ENCODE measurements at regions not wholly inside any gene's neighbourhood (a gene's known extent, or its start where the extent isn't known, plus 50 kb on each side); places are given as distances from the start of the nearest gene placed in this dataset.

DNA sequence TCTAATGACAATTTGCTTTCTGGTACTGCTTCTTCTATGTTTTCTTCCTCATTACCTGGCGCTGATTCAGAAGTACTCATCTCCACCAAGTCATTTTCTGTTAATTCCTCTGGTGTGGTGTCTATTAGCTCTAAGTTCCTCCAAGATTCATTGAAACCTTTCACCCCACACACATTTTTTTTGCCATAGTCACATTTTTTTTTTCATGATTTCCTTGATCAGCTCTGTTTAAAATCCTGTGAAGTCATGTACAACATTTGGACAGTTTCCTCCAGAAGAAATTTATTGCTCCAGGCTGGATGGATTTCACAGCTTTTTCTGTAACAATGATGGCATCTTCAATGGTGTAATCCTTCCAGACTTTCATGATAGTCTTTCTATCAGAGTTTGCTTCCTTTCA is 243.2 kb upstream of the VEPH1 start:
- no peaks in the 10 kb centered on the region for H3F3A ChIP-seq (ENCODE audit: low read depth)
- no peak overlapping the region for H3K4me3 Mint-ChIP-seq
- H3K79me2 ChIP-seq (ENCODE audit: low read depth), result no peaks in the 10 kb centered on the region
- DNase-seq (ENCODE audit: low spot score), result no peak
- H3K9me3 Mint-ChIP-seq, result peaks cover 20% of the 10 kb centered on the region
- no peak for TF ChIP-seq EZH2phosphoT487 (IDR thresholded peaks at IDR 0.05)
- TF ChIP-seq EZH2 (IDR thresholded peaks at IDR 0.05), result no peak
- TF ChIP-seq, protein P1, sequence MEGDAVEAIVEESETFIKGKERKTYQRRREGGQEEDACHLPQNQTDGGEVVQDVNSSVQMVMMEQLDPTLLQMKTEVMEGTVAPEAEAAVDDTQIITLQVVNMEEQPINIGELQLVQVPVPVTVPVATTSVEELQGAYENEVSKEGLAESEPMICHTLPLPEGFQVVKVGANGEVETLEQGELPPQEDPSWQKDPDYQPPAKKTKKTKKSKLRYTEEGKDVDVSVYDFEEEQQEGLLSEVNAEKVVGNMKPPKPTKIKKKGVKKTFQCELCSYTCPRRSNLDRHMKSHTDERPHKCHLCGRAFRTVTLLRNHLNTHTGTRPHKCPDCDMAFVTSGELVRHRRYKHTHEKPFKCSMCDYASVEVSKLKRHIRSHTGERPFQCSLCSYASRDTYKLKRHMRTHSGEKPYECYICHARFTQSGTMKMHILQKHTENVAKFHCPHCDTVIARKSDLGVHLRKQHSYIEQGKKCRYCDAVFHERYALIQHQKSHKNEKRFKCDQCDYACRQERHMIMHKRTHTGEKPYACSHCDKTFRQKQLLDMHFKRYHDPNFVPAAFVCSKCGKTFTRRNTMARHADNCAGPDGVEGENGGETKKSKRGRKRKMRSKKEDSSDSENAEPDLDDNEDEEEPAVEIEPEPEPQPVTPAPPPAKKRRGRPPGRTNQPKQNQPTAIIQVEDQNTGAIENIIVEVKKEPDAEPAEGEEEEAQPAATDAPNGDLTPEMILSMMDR (IDR thresholded peaks at IDR 0.05), result no peak
- H3K27me3 Mint-ChIP-seq (ENCODE audit: insufficient read depth, low read depth), result peaks cover 2% of the 10 kb centered on the region
- no peak overlapping the region for H3K27ac Mint-ChIP-seq
- H3K4me1 Mint-ChIP-seq, result no peaks in the 10 kb centered on the region
- H3K36me3 Mint-ChIP-seq, result no peaks in the 10 kb centered on the region
- no peaks in the 10 kb centered on the region for H3K36me3 ChIP-seq
- H3K9me3 ChIP-seq (ENCODE audit: low read depth), result peaks cover 4% of the 10 kb centered on the region
- H3K27me3 ChIP-seq, result no peaks in the 10 kb centered on the region
- no peak overlapping the region for H3K27ac ChIP-seq
- no peak overlapping the region for H2AFZ ChIP-seq (replicated peaks)
- H3K4me2 ChIP-seq, result no peak overlapping the region
- H4K20me1 ChIP-seq (ENCODE audit: low read depth), result no peaks in the 10 kb centered on the region
- H3K4me3 ChIP-seq, result no peak overlapping the region
- H3K9ac ChIP-seq, result no peak overlapping the region
- H3K4me1 ChIP-seq, result no peaks in the 10 kb centered on the region

DNA sequence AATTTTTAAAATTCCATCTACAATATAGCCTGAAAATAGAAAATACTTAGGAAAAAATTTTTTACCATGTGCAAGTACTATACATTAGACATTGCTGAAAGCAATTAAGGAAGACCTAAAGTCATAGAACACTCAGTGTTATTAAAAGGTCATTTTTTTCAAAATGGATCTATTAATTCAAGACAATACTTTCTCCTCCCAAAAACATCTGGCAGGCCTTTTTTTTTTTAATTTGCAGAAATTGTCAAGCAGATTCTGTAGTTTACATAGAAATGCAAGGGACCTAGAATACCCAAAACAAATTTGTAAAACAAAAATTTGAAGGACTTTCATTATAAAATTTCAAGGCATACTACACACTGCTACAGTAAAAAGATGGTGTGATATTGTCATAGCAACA is 238.4 kb upstream of the VEPH1 start:
- H3K9me3 ChIP-seq (ENCODE audit: low read depth), result peaks cover 4% of the 10 kb centered on the region
- H3K27ac ChIP-seq, result no peak overlapping the region
- TF ChIP-seq, protein P1 (IDR thresholded peaks at IDR 0.05), result no peak
- TF ChIP-seq EZH2 (IDR thresholded peaks at IDR 0.05), result no peak
- TF ChIP-seq EZH2phosphoT487 (IDR thresholded peaks at IDR 0.05), result no peak
- H2AFZ ChIP-seq (replicated peaks), result no peak overlapping the region
- no peaks in the 10 kb centered on the region for H3K79me2 ChIP-seq (ENCODE audit: low read depth)
- no peaks in the 10 kb centered on the region for H4K20me1 ChIP-seq (ENCODE audit: low read depth)
- H3K9ac ChIP-seq, result no peak overlapping the region
- H3K4me3 ChIP-seq, result no peak overlapping the region
- H3K36me3 ChIP-seq, result no peaks in the 10 kb centered on the region
- Mint-ChIP-seq H3K36me3 (no peaks in the 10 kb centered on the region), H3K27me3 (ENCODE audit: insufficient read depth, low read depth) (no peaks in the 10 kb centered on the region), H3K9me3 (peaks cover 15% of the 10 kb centered on the region), H3K27ac (no peak overlapping the region), H3K4me3 (no peak overlapping the region), H3K4me1 (no peaks in the 10 kb centered on the region)
- H3K4me2 ChIP-seq, result no peak overlapping the region
- no peaks in the 10 kb centered on the region for H3K27me3 ChIP-seq
- H3F3A ChIP-seq (ENCODE audit: low read depth), result no peaks in the 10 kb centered on the region
- DNase-seq (ENCODE audit: low spot score), result no peak
- H3K4me1 ChIP-seq, result no peaks in the 10 kb centered on the region

DNA sequence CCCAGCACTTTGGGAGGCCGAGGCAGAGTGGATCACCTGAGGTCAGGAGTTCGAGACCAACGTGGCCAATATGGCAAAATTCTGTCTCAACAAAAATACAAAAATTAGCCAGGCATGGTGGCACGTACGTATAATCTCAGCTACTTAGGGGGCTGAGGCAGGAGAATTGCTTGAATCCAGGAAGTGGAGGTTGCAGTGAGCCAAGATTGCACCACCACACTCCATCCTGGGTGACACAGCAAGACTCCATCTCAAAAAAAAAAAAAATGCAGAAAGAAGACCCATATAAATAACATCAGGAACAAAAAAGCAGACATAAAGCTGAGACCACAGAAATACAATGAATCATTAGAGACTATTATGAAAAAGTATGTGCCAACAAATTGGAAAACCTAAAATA is 235.2 kb upstream of the VEPH1 start:
- Histone ChIP-seq H4K20me1 (ENCODE audit: low read depth) (no peaks in the 10 kb centered on the region), H3K4me2 (no peak overlapping the region), H3K79me2 (ENCODE audit: low read depth) (no peaks in the 10 kb centered on the region), H2AFZ (replicated peaks) (no peak overlapping the region), H3K27ac (no peak overlapping the region), H3K9me3 (ENCODE audit: low read depth) (no peaks in the 10 kb centered on the region), H3F3A (ENCODE audit: low read depth) (no peaks in the 10 kb centered on the region), H3K9ac (no peak overlapping the region), H3K27me3 (no peaks in the 10 kb centered on the region), H3K36me3 (no peaks in the 10 kb centered on the region), H3K4me3 (no peak overlapping the region), H3K4me1 (no peaks in the 10 kb centered on the region)
- H3K27ac Mint-ChIP-seq, result no peak overlapping the region
- no peaks in the 10 kb centered on the region for H3K36me3 Mint-ChIP-seq
- no peaks in the 10 kb centered on the region for H3K4me1 Mint-ChIP-seq
- DNase-seq (ENCODE audit: low spot score), result no peak
- no peak overlapping the region for H3K4me3 Mint-ChIP-seq
- peaks cover 10% of the 10 kb centered on the region for H3K9me3 Mint-ChIP-seq
- TF ChIP-seq EZH2 (IDR thresholded peaks at IDR 0.05) (no peak), EZH2phosphoT487 (IDR thresholded peaks at IDR 0.05) (no peak)
- TF ChIP-seq, protein P1 (IDR thresholded peaks at IDR 0.05), result no peak
- H3K27me3 Mint-ChIP-seq (ENCODE audit: insufficient read depth, low read depth), result no peaks in the 10 kb centered on the region

Measured in neural progenitor cell (in vitro differentiated cells).